H1 (cell line): ENCODE measurements at regions not wholly inside any gene's neighbourhood (a gene's known extent, or its start where the extent isn't known, plus 50 kb on each side); places are given as distances from the start of the nearest gene placed in this dataset.

Experiments
- TF ChIP-seq, protein P1 (sequence below): IDR thresholded peaks from 2 replicates; pipeline ENCODE4 v1.6.1; 2012; ENCODE audit warnings: low read length, inconsistent platforms

DNA sequence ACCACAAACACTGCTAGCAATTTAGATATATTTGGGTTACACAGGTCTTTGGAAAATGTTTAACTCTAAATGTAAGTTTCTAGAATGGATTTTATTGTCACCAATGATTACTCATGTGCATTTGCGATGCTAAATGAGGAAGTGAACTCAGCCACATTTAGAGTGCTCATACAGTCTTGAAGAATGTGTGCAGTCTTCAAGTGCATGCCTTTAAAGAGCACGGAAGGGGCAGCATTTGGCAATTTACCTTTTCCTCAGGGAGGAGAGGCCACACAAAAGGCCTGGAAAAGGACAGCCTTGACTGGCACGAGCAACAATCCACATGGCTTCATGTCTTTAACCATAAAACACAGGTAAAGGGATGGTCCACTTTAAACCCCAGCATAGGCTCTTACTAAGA, 78.5 kb upstream of the STK17B start (continued):
- TF ChIP-seq, protein P1, sequence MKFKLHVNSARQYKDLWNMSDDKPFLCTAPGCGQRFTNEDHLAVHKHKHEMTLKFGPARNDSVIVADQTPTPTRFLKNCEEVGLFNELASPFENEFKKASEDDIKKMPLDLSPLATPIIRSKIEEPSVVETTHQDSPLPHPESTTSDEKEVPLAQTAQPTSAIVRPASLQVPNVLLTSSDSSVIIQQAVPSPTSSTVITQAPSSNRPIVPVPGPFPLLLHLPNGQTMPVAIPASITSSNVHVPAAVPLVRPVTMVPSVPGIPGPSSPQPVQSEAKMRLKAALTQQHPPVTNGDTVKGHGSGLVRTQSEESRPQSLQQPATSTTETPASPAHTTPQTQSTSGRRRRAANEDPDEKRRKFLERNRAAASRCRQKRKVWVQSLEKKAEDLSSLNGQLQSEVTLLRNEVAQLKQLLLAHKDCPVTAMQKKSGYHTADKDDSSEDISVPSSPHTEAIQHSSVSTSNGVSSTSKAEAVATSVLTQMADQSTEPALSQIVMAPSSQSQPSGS = no peak
- TF ChIP-seq, all 59 proteins: peak for 0
